OCI-LY7 (cell line): ENCODE measurements at regions not wholly inside any gene's neighbourhood (a gene's known extent, or its start where the extent isn't known, plus 50 kb on each side); places are given as distances from the start of the nearest gene placed in this dataset.
"Not testable (repeated sequence)": the region's sequence is repeated elsewhere in the genome, so short reads cannot be mapped to it uniquely, and the experiment has no call there.

Experiments used
- CTCF ChIP-seq: fragments of 200-600 bp; sonication (generic); conservative IDR thresholded peaks from 2 replicates; pipeline ENCODE4 v1.5.1; 2014; ENCODE audit warnings: mild to moderate bottlenecking, antibody characterized with exemption, low read length, moderate library complexity, mixed read lengths
- EZH2phosphoT487 ChIP-seq: fragments of 200-600 bp; sonication (generic); IDR thresholded peaks from 2 replicates; pipeline ENCODE4 v1.6.1; 2018; ENCODE audit warnings: low read depth, borderline replicate concordance, mild to moderate bottlenecking, mixed run types, antibody characterized with exemption, low read length, moderate library complexity, mixed read lengths

GRCh38 chr20:5453316-5453715 lies 136.6 kb upstream of the PROKR2 start:
- TF ChIP-seq CTCF, EZH2phosphoT487: not testable (repeated sequence)
